Endothelial cell of umbilical vein (primary cell): ENCODE measurements at regions not wholly inside any gene's neighbourhood (a gene's known extent, or its start where the extent isn't known, plus 50 kb on each side); places are given as distances from the start of the nearest gene placed in this dataset.

Source experiments
- BruUV-seq: library from RNA; stranded (reverse); fragments of 400-500 nt; replicated peaks from 2 replicates; lab custom pipeline; 2021; lab: Mats Ljungman, UMichigan
- CTCF ChIA-PET: fragments of 300-600, 350-600 bp; sonication (Branson Sonifier 250); formaldehyde crosslinking; loops from one replicate; lab custom pipeline; 2021; ENCODE audit warnings: antibody characterized with exemption, inconsistent platforms; lab: Charles Lee
- POLR2A ChIA-PET: fragments of 300-600, 350-600 bp; sonication (Branson Sonifier 250); formaldehyde crosslinking; loops from one replicate; lab custom pipeline; 2021; ENCODE audit warnings: antibody characterized with exemption, inconsistent platforms; lab: Charles Lee
- DNase-seq: peaks from one replicate; pipeline ENCODE4 v3.0.0-alpha.2; 2011; ENCODE audit warnings: low read depth, low spot score
- FAIRE-seq: peaks from 2 replicates; lab custom pipeline; 2011; peaks lifted over from hg19 to GRCh38; lab: Jason Lieb, UNC
- H2AFZ ChIP-seq: 2 replicates; pipeline ENCODE4 v1.6.0; 2012; ENCODE audit warnings: low read depth, low read length, control low read depth, inconsistent platforms
- H3K27ac ChIP-seq: 2 replicates; pipeline ENCODE4 v1.5.1; 2011; ENCODE audit warnings: low read depth, mild to moderate bottlenecking, control low read depth, low read length, moderate library complexity; ENCODE audit not compliant: insufficient read depth
- H3K27me3 ChIP-seq, 2 experiments: 2 replicates each; pipeline versions ENCODE4 v1.6.0 to v1.6.1; 2011; ENCODE audit warnings: low read length in 2 of 2, mixed read lengths in 1 of 2; ENCODE audit not compliant: control insufficient read depth in 2 of 2, insufficient read depth in 2 of 2
- H3K36me3 ChIP-seq, 2 experiments: 2 replicates in 1 of 2; 3 replicates in 1 of 2; pipeline ENCODE4 v1.5.1; 2011; ENCODE audit warnings: low read length in 2 of 2, mild to moderate bottlenecking in 1 of 2, moderate library complexity in 1 of 2; ENCODE audit not compliant: control insufficient read depth in 2 of 2, insufficient read depth in 2 of 2; ENCODE audit errors: extremely low read depth in 1 of 2
- H3K4me1 ChIP-seq: 3 replicates; pipeline ENCODE4 v1.5.1; 2011; ENCODE audit warnings: mild to moderate bottlenecking, low read length; ENCODE audit not compliant: control insufficient read depth, insufficient read depth; ENCODE audit errors: extremely low read depth
- H3K4me2 ChIP-seq: 2 replicates; pipeline ENCODE4 v1.6.1; 2011; ENCODE audit warnings: low read length, control low read depth, mixed read lengths; ENCODE audit not compliant: insufficient read depth
- H3K4me3 ChIP-seq, 3 experiments: fragments of 200-600 bp in 1 of 3; sonication (generic), shearing (Covaris generic) in 1 of 3; replicated peaks in 1 of 3; 2 replicates each; pipeline ENCODE4 v1.5.1; 2011 to 2016; ENCODE audit warnings: control low read depth in 3 of 3, low read length in 3 of 3, mild to moderate bottlenecking in 2 of 3, inconsistent platforms in 1 of 3, low read depth in 1 of 3, moderate library complexity in 1 of 3; ENCODE audit not compliant: insufficient read depth in 1 of 3
- H3K79me2 ChIP-seq: 2 replicates; pipeline ENCODE4 v1.6.0; 2012; ENCODE audit warnings: low read length, inconsistent platforms; ENCODE audit not compliant: control insufficient read depth, insufficient read depth
- H3K9ac ChIP-seq: replicated peaks from 2 replicates; pipeline ENCODE3; 2011; ENCODE audit warnings: low read length, control low read depth; ENCODE audit not compliant: insufficient read depth; ENCODE audit errors: extremely low read depth
- H3K9me1 ChIP-seq: replicated peaks from 3 replicates; pipeline ENCODE4 v1.6.0; 2011; ENCODE audit warnings: mild to moderate bottlenecking, low read length; ENCODE audit not compliant: control insufficient read depth, insufficient read depth; ENCODE audit errors: extremely low read depth
- H3K9me3 ChIP-seq: replicated peaks from 2 replicates; pipeline ENCODE4 v1.5.1; 2012; ENCODE audit warnings: low read length, inconsistent platforms; ENCODE audit not compliant: control insufficient read depth, insufficient read depth
- H4K20me1 ChIP-seq: replicated peaks from 2 replicates; pipeline ENCODE3; 2011; ENCODE audit warnings: mild to moderate bottlenecking, low read length; ENCODE audit not compliant: control insufficient read depth, insufficient read depth; ENCODE audit errors: extremely low read depth
- CTCF ChIP-seq, 2 donors: IDR thresholded peaks; 1 replicate in 1 of 2; 2 replicates in 1 of 2; pipeline ENCODE4 v1.5.1; 2011; ENCODE audit warnings: low read length in 2 of 2, mild to moderate bottlenecking in 2 of 2, moderate library complexity in 2 of 2, control low read depth in 1 of 2, inconsistent platforms in 1 of 2, low read depth in 1 of 2; ENCODE audit not compliant: insufficient read depth in 1 of 2; ENCODE audit errors: extremely low read depth in 1 of 2
- EZH2 ChIP-seq: IDR thresholded peaks from 2 replicates; pipeline ENCODE4 v1.6.1; 2012; ENCODE audit warnings: borderline replicate concordance, low read depth, mild to moderate bottlenecking, moderate library complexity, low read length, inconsistent platforms; ENCODE audit not compliant: severe bottlenecking
- FOS ChIP-seq: IDR thresholded peaks from 2 replicates; pipeline ENCODE4 v1.6.1; 2011; ENCODE audit warnings: mild to moderate bottlenecking, low read length, moderate library complexity, borderline replicate concordance; ENCODE audit not compliant: insufficient read depth
- GATA2 ChIP-seq: IDR thresholded peaks from 2 replicates; pipeline ENCODE4 v1.7.0; 2011; ENCODE audit warnings: low read depth, mild to moderate bottlenecking, moderate library complexity, mixed read lengths, low read length; ENCODE audit not compliant: insufficient read length, insufficient read depth
- JUN ChIP-seq: IDR thresholded peaks from 2 replicates; pipeline ENCODE4 v1.6.1; 2011; ENCODE audit warnings: borderline replicate concordance, low read depth; ENCODE audit not compliant: insufficient read length, insufficient read depth
- MAX ChIP-seq: IDR thresholded peaks from 2 replicates; pipeline ENCODE4 v1.6.1; 2011; ENCODE audit not compliant: insufficient read depth, insufficient read length
- MYC ChIP-seq: IDR thresholded peaks from one replicate; pipeline ENCODE4 v1.6.1; 2011; ENCODE audit warnings: mild to moderate bottlenecking, low read depth, low read length
- POLR2A ChIP-seq: IDR thresholded peaks from 2 replicates; pipeline ENCODE4 v1.6.1; 2012; ENCODE audit warnings: low read depth, mild to moderate bottlenecking, control low read depth, low read length
- POLR2AphosphoS5 ChIP-seq: IDR thresholded peaks from 2 replicates; pipeline ENCODE4 v1.6.1; 2012; ENCODE audit warnings: low read depth, mild to moderate bottlenecking, control low read depth, low read length, moderate library complexity; ENCODE audit not compliant: insufficient read depth
- dilution Hi-C: fragments of 300-500 bp; cut with MboI; formaldehyde crosslinking; loops from one replicate; pipeline ENCODE4 v1.15.0; 2019; ENCODE audit warnings: low sequenced_read_pairs; ENCODE audit not compliant: extremely low pct_ligation_motif_present
- intact Hi-C: fragments of 100-400 bp; cut with micrococcal nuclease; formaldehyde crosslinking; loops from one replicate; pipeline ENCODE4 v1.10.0; 2022

- no peaks in the 10 kb centered on the region for H3K36me3 ChIP-seq
- no peaks in the 10 kb centered on the region for H4K20me1 ChIP-seq
- H3K4me3 ChIP-seq, result no peak overlapping the region
- H3K79me2 ChIP-seq, result no peaks in the 10 kb centered on the region
- no TSS peak for BruUV-seq
- no peak overlapping the region for H3K27ac ChIP-seq
- CTCF ChIA-PET, result no interaction called here
- dilution Hi-C loops, result no loop called here
- no peak for FAIRE-seq
- H2AFZ ChIP-seq, result no peak overlapping the region
- TF ChIP-seq EZH2 (no peak), MYC (no peak), FOS (no peak), CTCF (IDR thresholded peaks at IDR 0.05; ENCODE audit: extremely low read depth in 1 of 2, insufficient read depth in 1 of 2, low read depth in 1 of 2, low read length in 2 of 2) (no peak), MAX (no peak), JUN (no peak), POLR2A (no peak), POLR2AphosphoS5 (no peak), GATA2 (no peak)
- no peak overlapping the region for H3K4me2 ChIP-seq
- no peaks in the 10 kb centered on the region for H3K9me3 ChIP-seq
- H3K9ac ChIP-seq, result no peak overlapping the region
- no peaks in the 10 kb centered on the region for H3K9me1 ChIP-seq
- POLR2A ChIA-PET, result no interaction called here
- DNase-seq, result no peak
- H3K27me3 ChIP-seq, result no peaks in the 10 kb centered on the region
- H3K4me1 ChIP-seq, result no peaks in the 10 kb centered on the region
- intact Hi-C loops, result no loop called here
Observed at GRCh38 chr16:8403978-8404749, 186.1 kb downstream of the TMEM114 start.
